Right lung (tissue), 2 donors: ENCODE measurements at regions not wholly inside any gene's neighbourhood (a gene's known extent, or its start where the extent isn't known, plus 50 kb on each side); places are given as distances from the start of the nearest gene placed in this dataset.
"Not testable (repeated sequence)": the region's sequence is repeated elsewhere in the genome, so short reads cannot be mapped to it uniquely, and the experiment has no call there.

Experiments used
- DNase-seq, 2 donors: peaks; one replicate each; pipeline ENCODE4 v3.0.0-alpha.2; 2013

DNA sequence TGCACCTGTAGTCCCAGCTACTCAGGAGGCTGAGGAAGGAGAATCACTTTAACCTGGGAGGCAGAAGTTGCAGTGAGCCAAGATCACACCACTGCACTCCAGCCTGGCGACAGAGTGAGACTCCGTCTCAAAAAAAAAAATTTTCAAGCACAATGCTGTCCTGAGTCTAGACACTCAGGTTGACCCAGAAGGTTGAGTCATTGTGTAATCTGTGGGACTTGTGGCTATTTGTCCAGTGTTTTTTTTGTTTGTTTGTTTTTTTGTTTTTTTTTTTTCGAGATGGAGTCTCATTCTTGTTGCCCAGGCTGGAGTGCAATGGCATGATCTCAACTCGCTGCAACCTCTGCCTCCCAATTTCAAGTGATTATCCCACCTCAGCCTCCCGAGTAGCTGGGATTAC, 74.3 kb upstream of the SOX13 start:
- DNase-seq: not testable (repeated sequence)

DNA sequence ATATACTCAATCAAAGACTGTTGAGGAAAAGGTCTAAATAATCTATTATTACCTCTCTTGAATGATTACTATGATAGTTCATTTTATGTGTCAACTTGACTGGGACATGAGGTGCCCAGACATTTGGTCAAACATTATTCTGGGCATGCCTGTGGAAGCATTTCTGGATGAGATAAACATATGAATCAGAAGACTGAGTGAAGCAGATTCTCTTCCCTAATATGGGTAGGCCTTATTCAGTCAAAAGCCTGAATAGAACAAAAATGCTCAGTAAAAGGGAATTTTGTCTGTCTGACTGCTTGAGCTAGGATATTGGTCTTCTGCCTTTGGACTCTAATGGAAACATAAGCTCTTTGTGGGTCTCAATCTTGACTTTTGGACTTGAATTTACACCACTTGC, 73.3 kb upstream of the SOX13 start:
- no peak for DNase-seq

DNA sequence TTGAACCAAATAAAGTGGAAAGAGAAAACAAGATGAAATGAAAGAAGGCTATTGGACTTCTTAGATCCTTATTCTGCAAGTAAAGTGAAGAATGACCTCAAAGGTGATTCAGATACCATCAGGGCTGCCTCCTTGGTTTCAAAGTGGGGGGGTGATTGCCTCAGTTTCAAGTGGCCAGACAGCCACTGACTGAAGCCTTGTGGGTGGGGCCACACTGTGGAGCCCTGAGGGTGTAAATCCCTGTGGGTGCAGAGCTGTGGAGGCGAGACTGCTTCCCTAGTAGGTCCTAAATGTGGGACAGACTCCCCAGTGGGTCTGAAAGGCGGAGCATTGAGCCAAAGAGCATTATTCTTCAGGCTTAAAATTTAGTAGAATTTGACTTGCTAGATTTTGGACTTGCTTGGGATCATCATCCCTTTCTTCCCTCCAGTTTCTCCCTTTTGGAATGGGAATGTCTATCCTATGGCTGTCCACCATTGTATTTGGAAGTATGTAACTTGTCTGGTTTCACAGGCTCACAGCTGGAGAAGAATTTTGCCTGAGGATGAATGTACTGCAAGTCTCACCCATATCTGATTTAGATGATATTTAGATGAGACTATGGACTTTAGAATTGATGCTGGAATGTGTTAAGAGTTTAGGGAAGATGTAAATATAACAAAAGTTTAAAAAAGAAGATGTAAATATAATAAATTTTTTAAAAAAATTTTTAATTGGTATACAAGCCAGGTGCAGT, 71.6 kb upstream of the SOX13 start:
- no peak for DNase-seq

DNA sequence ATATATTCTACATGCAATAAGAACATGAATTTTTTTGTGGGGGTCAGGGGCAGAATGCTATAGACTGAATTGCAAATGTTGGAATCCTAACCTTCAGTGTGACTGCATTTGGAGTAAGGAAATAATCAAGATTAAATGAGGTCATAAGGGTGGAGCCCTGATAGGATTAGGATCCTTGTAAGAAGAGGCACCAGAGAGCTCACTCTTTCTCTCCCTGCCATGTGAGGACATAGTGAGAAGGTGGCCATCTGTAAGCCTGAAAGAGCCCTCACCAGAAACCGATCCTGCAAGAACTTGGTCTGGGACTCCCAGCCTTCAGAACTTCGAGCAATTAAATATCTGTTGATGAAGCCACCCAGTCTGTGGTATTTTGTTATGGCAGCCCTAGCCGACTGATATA, 70.3 kb upstream of the SOX13 start:
- no peak for DNase-seq

DNA sequence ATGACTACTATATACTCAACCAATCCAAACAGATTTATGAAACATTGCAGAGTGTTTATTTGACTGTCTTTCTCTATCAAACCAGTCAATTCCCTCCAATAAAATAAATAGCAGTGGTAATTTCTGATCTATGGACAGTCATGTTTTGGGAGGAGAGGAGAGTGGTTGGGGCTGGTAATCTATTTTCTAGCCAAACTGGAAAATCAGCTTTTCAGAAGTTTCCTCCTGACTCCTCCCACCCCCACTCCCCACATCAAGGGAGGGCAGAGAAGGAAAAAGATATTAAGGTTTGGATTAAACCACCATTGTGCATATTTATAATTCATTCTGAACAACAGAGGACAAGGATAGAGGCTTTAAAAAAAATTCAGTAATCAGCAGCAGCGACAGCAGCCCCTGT, 69.4 kb upstream of the SOX13 start:
- DNase-seq: no peak

DNA sequence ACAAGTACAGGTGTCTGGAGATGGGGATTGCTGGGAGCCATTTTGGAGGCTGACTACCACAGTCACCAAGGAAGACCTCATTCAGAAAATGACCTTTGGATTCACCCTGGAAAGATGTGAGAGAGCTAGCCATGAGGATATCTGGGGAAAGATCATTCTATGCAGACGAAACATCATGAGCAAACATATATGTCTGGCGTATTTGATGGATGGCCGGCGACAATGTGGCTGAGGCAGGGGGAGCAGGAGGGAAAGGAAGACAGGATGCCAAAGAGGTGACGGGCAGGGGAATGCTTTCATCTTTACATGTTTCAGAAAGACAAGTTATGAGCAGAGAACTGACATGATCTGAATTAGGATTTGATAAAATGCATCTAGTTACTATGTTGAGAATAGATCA, 61.5 kb upstream of the SOX13 start:
- DNase-seq: no peak

DNA sequence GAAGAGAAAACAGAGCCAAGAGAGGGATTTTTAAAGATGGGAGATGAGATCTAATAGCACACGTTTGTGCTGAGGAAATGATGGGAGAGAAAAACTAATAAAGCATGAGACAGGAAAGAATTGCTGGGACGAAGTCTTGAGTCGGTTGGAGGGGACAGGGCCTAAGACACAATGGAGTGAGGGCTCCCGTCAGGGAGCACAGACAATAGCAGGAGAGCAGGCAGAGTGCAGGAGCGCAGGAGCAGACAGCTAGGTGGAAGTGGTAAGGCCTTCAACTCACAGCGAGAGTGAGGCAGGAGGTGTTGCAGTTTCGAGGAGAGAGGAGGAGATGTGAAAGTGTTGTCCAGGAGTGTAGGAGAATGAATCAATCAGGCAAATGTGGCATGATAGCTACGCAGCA, 59.9 kb upstream of the SOX13 start:
- no peak for DNase-seq

DNA sequence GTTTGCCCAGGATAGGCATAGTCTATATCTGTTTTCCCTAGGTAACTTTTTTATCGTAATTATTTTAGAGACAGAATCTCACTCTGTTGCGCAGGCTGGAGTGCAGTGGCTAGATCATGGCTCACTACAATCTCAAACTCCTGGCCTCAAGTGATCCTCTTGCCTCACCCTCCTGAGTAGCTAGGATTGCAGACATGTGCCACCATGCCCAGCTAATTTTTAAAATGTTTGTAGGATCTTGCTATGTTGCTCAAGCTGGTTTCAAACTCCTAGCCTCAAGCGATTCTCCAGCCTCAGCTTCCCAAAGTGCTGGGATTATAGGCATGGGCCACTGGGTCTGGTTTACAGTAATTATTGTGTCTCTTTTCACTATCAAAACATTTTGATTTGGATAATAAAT, 58.6 kb upstream of the SOX13 start:
- DNase-seq: no peak

DNA sequence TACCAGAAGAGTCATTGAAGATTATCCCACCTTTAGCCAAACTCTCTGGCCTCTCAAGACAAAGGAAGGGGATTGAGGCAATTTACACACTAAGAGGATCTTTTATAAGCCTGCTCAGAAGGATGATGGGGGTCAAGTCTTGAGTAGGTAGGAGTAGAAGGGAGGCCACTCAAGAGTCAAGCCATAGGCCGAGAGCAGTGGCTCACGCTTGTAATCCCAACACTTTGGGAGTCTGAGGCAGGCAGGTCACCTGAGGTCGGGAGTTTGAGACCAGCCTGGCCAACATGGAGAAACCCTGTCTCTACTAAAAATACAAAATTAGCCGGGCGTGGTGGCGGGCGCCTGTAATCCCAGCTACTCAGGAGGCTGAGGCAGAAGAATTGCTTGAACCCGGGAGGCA, 58.0 kb upstream of the SOX13 start:
- not testable (repeated sequence) for DNase-seq

DNA sequence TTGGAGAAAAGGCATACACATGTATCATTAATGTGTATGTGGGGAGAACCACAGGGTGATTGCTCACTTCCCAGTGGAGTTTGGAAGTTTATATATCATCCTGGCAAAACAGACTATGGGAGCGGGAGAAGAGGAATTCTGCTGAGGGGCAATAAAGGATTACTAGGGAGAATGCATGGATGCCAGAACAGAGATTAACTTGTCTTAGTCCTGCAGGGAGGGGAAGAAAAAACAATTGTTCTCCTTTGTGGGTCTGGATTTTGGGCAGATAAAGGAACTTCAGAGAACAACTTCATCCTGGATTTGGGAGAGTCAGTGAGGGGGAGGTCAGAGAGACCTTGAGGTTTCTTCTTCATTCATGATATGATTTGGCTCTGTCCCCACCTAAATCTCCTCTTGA, 55.9 kb upstream of the SOX13 start:
- no peak for DNase-seq

DNA sequence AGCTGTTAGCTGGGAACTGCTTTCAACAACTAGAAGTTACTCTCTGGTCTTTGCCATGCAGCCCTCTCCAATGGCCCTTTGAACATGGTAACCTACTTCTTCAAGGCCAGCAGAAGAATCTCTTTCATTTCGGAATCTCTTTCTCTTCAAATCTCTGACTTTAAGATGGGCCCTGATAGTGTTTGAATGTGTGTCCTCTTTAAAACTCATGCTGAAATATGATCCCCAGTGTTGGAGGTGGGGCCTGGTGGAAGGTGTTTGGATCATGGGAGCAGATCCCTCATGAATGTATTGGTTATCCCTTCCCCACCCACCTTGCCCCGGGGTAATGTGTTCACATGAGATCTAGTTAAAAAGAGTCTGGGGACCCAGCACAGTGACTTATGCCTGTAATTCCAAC, 54.5 kb upstream of the SOX13 start:
- DNase-seq: no peak
